ENCODE measurements at regions not wholly inside any gene's neighbourhood (a gene's known extent, or its start where the extent isn't known, plus 50 kb on each side); places are given as distances from the start of the nearest gene placed in this dataset.
A peak's percentile ranks its signal among the peaks of the same experiment; 100 is the strongest.

DNA sequence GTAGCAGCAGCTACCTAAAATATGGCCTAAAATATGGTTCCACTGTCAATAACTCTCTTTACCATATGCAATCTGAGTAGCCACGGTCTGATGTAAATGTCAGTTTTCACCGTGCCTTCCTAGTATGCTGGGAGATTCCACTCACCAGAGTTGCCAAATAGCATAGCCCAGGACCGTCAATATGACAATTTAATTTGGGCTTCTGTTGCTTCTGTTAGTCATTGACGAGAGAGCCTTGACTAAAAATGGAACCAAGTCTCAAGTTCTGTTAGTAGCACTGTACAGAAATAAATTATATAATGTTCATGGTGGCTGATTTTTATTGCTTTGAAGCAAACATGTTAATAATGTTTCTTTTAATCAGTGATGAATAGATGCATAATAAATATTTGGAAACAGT lies 348.4 kb downstream of the BCAT1 start:
- no peak for DNase-seq

GRCh38 chr12:24599736-24600135 lies 349.2 kb downstream of the BCAT1 start:
- no peak for DNase-seq

DNA sequence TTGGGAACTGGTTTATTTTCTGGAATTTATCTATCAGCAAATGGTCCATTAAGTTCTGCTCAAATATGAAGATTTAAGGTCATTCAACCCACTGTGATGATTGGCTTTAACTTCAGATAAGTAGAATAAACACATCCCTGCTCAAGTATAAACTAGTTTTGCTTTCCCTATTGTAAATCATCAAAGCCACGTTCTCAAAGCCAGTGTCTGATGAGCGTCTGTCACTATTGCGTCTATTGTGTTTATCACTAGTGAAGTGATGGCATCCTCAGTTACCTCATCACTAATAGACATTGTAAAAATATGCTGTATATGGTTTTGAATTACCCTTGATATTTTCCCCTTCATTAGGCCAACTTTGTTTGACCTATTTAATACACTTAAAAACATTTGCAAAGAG lies 351.3 kb downstream of the BCAT1 start:
- no peak for DNase-seq

- DNase-seq: peak; percentile 24
These were observed 352.0 kb downstream of the BCAT1 start for GRCh38 chr12:24596768-24597388.

DNA sequence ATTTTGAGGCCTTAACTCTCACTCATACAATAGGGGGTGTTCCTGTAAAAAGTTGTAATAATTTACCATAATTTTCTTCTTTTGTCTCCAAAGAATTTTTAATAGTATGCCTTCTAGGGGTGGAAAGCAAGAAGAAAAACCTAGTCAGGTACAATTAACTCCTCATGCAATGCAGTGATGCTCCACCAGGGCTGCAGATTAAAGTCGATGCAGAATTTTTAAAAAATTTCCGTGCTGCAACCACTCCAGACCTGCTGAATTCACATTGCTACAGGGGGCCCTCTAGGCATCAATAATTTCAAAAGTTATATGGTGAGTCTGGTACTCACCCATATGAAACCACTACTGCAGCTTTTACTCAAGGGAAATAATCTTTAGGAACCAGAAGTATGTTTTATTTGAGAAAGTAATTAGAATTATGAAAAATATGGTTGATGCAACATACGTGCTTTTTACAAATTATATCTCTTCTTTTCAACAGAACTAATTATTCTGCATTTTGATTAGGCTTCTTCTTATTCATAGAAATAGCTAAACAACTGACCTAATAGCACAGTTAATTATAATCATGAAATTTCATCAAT lies 353.2 kb downstream of the BCAT1 start:
- no peak for DNase-seq

GRCh38 chr12:24591715-24592440 lies 357.0 kb downstream of the BCAT1 start:
- no peak for DNase-seq

DNA sequence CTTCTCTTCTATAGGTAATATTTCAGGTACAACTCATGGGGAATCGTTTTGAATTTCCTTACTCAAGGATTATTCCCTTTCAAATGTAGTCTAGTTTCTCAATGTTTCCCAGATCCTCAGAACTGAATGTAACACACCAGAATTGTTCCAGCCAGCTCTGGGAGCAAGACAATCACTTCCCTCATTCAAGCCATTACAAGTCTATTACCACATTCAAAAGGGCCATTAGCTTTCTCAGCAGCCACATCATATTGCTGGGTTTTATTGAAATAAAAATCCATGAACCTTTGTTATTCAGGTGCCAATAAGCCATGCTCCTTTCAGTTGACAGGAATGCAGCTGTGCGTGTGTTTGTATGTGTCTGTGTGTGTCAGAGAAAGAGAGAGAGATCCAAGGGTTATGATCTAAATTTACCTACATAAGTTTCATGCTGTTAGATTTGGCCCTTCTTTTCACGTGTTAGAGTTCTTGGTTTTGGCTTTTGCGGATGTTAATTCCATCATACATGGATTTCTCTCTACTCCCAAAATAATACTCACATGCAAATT lies 357.7 kb downstream of the BCAT1 start:
- no peak for DNase-seq

GRCh38 chr12:24586293-24586692 lies 362.6 kb downstream of the BCAT1 start:
- DNase-seq: no peak

DNA sequence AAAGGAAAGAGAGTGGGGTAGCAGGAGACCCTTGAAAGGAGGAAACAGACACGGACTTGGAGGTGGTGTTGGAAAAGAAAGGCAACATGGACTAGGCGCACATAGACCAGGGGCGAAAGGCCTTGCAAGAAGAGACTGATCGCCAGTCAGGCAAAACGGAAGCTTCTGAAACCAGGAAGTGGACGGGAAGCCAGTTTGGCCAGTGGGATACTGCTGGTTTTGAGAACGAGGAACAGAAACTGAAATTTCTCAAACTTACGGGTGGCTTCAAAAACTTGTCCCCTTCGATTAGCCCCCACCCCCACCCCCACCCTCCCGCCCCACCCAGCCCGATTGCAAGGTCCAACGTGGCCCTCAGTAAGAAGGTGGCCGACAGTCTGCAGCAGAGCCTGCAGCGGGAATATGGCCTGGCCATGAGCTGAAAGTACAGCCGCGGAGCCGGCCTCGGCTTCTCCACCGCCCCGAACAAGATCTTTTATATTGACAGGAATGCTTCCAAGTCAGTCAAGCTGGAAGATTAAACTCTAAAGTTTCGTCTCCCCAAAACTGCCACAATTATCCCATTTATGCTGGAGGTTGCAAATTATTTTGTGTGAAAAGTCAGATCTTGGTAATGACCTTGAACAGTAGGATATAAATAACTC lies 364.7 kb downstream of the BCAT1 start:
- no peak for DNase-seq

- no peak for DNase-seq
These were observed 365.8 kb downstream of the BCAT1 start for GRCh38 chr12:24582954-24583601.

GRCh38 chr12:24574538-24574937 lies 374.4 kb downstream of the BCAT1 start:
- peak; percentile 55 for DNase-seq

- no peak for DNase-seq
These were observed 375.3 kb downstream of the BCAT1 start for GRCh38 chr12:24573621-24574020.

- DNase-seq: no peak
These were observed 383.6 kb downstream of the BCAT1 start for GRCh38 chr12:24565300-24565699.

- DNase-seq: peak; percentile 19
These were observed 386.0 kb downstream of the BCAT1 start for GRCh38 chr12:24562771-24563431.

GRCh38 chr12:24561882-24562770 lies 386.8 kb downstream of the BCAT1 start:
- peak; percentile 10 for DNase-seq

- no peak for DNase-seq
These were observed 387.5 kb downstream of the BCAT1 start for GRCh38 chr12:24561411-24561871.

DNA sequence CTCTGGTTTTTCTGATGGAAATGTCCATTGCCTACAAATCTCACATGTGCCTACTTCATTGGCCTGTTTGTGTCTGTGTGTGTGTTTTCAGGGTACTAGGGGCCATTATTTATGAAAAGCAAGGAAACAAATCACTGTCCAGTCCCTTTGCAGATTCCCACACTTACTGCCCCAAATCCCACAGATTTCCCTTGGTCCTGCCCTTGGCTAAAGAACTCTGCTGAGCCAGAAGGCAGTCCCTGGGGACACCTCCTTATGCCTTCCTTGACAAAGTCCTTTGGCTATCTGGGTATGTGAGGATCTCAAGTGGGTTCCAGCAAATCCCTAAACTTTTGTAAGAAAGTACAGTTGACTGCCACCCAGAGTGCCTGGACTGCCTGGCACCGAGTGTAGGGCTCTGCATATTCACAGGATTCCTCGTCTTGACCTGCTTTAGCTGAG lies 388.1 kb downstream of the BCAT1 start:
- DNase-seq: no peak

- DNase-seq: no peak
These were observed 388.6 kb downstream of the BCAT1 start for GRCh38 chr12:24560192-24560775.

DNA sequence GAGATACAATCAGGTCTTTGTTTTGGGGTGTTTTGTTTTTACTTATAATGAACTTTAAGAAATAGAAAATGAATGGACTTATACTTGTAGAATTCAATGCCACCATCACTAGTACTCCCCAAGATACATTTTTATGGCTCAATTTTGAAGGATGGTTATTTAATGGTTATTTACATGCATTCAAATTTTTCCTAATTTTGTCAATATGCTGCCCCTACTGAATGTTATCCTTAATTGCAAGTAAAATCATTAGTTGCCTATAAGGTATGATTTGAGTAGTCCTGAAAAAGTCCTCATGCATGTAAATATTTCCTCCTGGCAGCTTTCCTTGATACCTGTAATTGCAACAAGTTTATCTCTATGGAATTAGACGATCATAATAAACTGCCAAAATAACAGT lies 391.2 kb downstream of the BCAT1 start:
- no peak for DNase-seq

GRCh38 chr12:24555730-24556129 lies 393.2 kb downstream of the BCAT1 start:
- no peak for DNase-seq
